Esophagus squamous epithelium (tissue), 5 donors: ENCODE measurements at regions not wholly inside any gene's neighbourhood (a gene's known extent, or its start where the extent isn't known, plus 50 kb on each side); places are given as distances from the start of the nearest gene placed in this dataset.
"Not testable (repeated sequence)": the region's sequence is repeated elsewhere in the genome, so short reads cannot be mapped to it uniquely, and the experiment has no call there.

Source experiments
- DNase-seq: peaks from one replicate; lab custom pipeline; 2025; lab: John Stamatoyannopoulos, UW
- H3K27ac ChIP-seq, 4 donors: fragments of 200-600 bp; sonication (generic); one replicate each; pipeline ENCODE4 v1.5.1; 2016 to 2019; ENCODE audit warnings: mild to moderate bottlenecking in 1 of 4
- H3K27me3 ChIP-seq, 4 donors: fragments of 200-600 bp; sonication (generic); 1 replicate in 3 of 4; 2 replicates in 1 of 4; pipeline versions ENCODE4 v1.5.1 to v1.6.0; 2017 to 2021; ENCODE audit warnings: antibody characterized with exemption in 1 of 4
- H3K36me3 ChIP-seq, 3 donors: fragments of 200-600 bp; sonication (generic); one replicate each; pipeline ENCODE4 v1.5.1; 2016 to 2019
- H3K4me1 ChIP-seq, 3 donors: fragments of 200-600 bp; sonication (generic); one replicate each; pipeline ENCODE4 v1.5.1; 2017 to 2019
- H3K4me3 ChIP-seq, 4 donors: fragments of 200-600 bp; sonication (generic); 1 replicate in 3 of 4; 2 replicates in 1 of 4; pipeline ENCODE4 v1.5.1; 2016 to 2019; ENCODE audit warnings: mild to moderate bottlenecking in 2 of 4, moderate library complexity in 1 of 4
- H3K9me3 ChIP-seq, 3 donors: fragments of 200-600 bp; sonication (generic); one replicate each; pipeline ENCODE4 v1.5.1; 2016 to 2019
- POLR2A ChIP-seq, 4 donors: fragments of 450-650 bp; IDR thresholded peaks; one replicate each; pipeline ENCODE4 v1.6.1; 2017; ENCODE audit warnings: antibody characterized with exemption in 4 of 4, mild to moderate bottlenecking in 4 of 4, moderate library complexity in 3 of 4
- WGBS, 2 donors: methylation state at CpG; one replicate each; pipeline ENCODE4 v1.1.5; 2018; 5-methylcytosine and 5-hydroxymethylcytosine counted together
- intact Hi-C: fragments of 100-400 bp; cut with DNase I; formaldehyde crosslinking; loops from one replicate; pipeline ENCODE4 v1.15.0; 2022
- TF ChIP-seq, protein P1 (sequence below), 6 experiments: fragments of 450-650 bp in 4 of 6; fragments of 200-600 bp in 2 of 6; sonication (generic) in 2 of 6; IDR thresholded peaks; one replicate each; pipeline ENCODE4 v1.5.1; 2016 to 2019; ENCODE audit warnings: antibody characterized with exemption in 6 of 6, mild to moderate bottlenecking in 4 of 6, moderate library complexity in 4 of 6
- donor health status: DM: yes; HTN: yes; CAD: no.

- H3K27me3 ChIP-seq = no peaks in the 10 kb centered on the region
- 80 to 86% methylated on average over 11 to 15 of the region's 17 CpGs for WGBS, 2 donors
- no peaks in the 10 kb centered on the region for H3K36me3 ChIP-seq
- intact Hi-C loops = no loop called here
- H3K9me3 ChIP-seq = peaks cover 0 to 53% (median 7%) of the 10 kb centered on the region in 3 donors
- no peak for DNase-seq
- H3K4me1 ChIP-seq = no peaks in the 10 kb centered on the region
- H3K4me3 ChIP-seq = no peak overlapping the region
- TF ChIP-seq POLR2A (IDR thresholded peaks at IDR 0.05) = no peak
- TF ChIP-seq, protein P1, sequence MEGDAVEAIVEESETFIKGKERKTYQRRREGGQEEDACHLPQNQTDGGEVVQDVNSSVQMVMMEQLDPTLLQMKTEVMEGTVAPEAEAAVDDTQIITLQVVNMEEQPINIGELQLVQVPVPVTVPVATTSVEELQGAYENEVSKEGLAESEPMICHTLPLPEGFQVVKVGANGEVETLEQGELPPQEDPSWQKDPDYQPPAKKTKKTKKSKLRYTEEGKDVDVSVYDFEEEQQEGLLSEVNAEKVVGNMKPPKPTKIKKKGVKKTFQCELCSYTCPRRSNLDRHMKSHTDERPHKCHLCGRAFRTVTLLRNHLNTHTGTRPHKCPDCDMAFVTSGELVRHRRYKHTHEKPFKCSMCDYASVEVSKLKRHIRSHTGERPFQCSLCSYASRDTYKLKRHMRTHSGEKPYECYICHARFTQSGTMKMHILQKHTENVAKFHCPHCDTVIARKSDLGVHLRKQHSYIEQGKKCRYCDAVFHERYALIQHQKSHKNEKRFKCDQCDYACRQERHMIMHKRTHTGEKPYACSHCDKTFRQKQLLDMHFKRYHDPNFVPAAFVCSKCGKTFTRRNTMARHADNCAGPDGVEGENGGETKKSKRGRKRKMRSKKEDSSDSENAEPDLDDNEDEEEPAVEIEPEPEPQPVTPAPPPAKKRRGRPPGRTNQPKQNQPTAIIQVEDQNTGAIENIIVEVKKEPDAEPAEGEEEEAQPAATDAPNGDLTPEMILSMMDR (IDR thresholded peaks at IDR 0.05) = no peak
- no peak overlapping the region for H3K27ac ChIP-seq
Measured at GRCh38 chr7:57775396-57776088, 325.6 kb downstream of the ZNF716 start.

DNA sequence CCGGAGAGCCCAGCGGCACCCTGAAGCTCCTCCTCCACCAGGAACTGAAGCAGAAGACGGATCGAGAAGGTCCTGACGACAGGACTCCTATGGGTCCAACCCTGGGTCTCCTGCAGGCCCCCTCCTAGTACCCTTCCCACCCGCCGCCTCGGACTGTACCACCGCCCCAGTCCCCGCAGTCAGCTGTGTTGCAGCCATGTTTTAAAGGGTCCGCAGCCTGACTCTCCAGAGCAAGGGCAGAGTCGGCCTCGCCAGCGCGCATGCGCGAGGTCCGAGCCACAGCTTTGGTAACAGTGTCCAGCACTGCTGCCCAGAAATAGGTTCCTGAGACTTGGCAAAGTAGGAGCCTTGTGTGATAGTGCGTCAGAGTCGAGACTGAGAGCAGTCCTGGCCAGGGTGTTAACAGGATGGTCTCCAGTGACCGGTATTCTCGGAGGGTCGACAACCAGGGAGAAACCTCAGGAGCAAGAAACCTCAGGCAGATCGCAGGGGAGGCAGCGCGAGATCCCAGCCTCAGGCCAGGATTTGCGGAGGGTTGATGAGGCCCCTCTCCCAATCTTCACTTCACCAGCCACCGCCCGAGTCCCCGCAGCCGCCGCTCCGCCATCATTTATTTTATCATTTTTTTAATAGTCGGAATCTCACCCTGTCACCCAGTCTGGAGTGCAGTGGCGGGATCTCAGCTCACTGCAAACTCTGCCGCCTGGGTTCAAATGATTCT lies 326.3 kb downstream of the ZNF716 start:
- H3K27ac ChIP-seq, H3K4me1 ChIP-seq, H3K36me3 ChIP-seq, DNase-seq, H3K4me3 ChIP-seq, intact Hi-C loops, H3K27me3 ChIP-seq: not testable (repeated sequence)
- H3K9me3 ChIP-seq = peaks cover 0 to 46% (median 7%) of the 10 kb centered on the region in 3 donors
- WGBS, 2 donors = 91 to 94% methylated on average over 21 to 26 of the region's 36 CpGs

DNA sequence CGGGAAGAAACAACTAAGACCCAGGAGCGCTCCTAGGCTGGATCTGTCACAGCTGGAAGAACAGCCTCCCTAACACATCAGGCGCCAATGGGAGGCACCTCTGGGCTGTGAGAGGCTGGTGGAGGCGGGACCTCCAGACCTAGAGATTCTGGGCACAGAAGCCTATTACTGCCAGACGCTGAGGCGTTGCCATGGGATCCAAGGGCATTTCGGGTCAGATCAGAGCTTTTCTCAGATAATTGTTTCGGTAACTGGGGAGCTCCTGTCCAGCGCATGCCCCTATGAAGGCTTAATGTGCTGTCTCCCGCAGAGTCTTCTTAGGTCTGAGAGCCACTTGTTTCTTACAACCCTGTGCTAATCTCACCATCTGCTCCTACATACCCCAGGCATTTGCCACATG lies 339.2 kb downstream of the ZNF716 start:
- intact Hi-C loops = no loop called here
- Histone ChIP-seq H3K36me3 (no peaks in the 10 kb centered on the region), H3K27me3 (no peaks in the 10 kb centered on the region), H3K4me1 (no peaks in the 10 kb centered on the region), H3K4me3 (no peak overlapping the region), H3K27ac (no peak overlapping the region), H3K9me3 (no peaks in the 10 kb centered on the region)
- TF ChIP-seq, protein P1 (IDR thresholded peaks at IDR 0.05) = no peak
- no peak for TF ChIP-seq POLR2A (IDR thresholded peaks at IDR 0.05)
- WGBS, 2 donors = 88 to 93% methylated on average over 5 to 8 of the region's 10 CpGs
- DNase-seq = no peak

DNA sequence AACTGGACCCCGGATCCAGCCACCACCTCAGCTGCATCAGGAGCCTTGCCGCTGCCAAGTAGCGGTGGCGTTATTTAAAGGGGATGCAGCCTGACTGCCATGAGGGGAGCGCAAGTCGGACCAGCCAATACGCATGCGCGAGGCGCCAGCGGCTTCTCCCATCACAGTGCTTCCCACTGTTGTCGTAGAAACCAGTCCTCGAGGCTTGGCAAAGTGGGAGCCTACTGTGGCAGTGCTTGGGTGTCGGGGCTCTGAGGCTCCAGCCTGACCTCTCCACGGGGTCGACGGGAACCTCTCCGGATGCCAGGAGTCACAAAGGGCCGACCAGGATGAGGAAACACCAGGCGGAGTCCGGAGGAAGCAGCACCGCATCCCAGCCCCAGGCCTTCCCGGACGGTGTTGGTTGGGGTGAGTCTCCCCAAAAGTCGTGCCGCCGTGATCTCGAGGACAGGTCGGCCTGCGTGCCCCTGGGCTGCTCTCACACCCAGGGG lies 369.6 kb downstream of the ZNF716 start:
- Histone ChIP-seq H3K9me3 (peaks cover 0 to 34% (median 5%) of the 10 kb centered on the region in 3 donors), H3K27me3 (no peaks in the 10 kb centered on the region), H3K4me1 (no peaks in the 10 kb centered on the region), H3K27ac (no peak overlapping the region), H3K36me3 (no peaks in the 10 kb centered on the region), H3K4me3 (no peak overlapping the region)
- TF ChIP-seq POLR2A (IDR thresholded peaks at IDR 0.05) = no peak
- TF ChIP-seq, protein P1 (IDR thresholded peaks at IDR 0.05) = no peak
- no peak for DNase-seq
- intact Hi-C loops = no loop called here
- 86 to 89% methylated on average over 13 to 16 of the region's 30 CpGs for whole genome bisulfite sequencing, 2 donors

- H3K27me3 ChIP-seq = no peaks in the 10 kb centered on the region
- no peak for DNase-seq
- intact Hi-C loops = no loop called here
- no peak overlapping the region for H3K27ac ChIP-seq
- no peaks in the 10 kb centered on the region for H3K4me1 ChIP-seq
- 68 to 77% methylated on average over 8 to 16 of the region's 16 CpGs for WGBS, 2 donors
- H3K36me3 ChIP-seq = no peaks in the 10 kb centered on the region
- no peak overlapping the region for H3K4me3 ChIP-seq
- peaks cover 0 to 34% (median 5%) of the 10 kb centered on the region in 3 donors for H3K9me3 ChIP-seq
- TF ChIP-seq, protein P1 (IDR thresholded peaks at IDR 0.05) = no peak
- TF ChIP-seq POLR2A (IDR thresholded peaks at IDR 0.05) = no peak
Measured at GRCh38 chr7:57820477-57820876, 370.5 kb downstream of the ZNF716 start.
